ENCODE measurements at regions not wholly inside any gene's neighbourhood (a gene's known extent, or its start where the extent isn't known, plus 50 kb on each side); places are given as distances from the start of the nearest gene placed in this dataset.
A peak's percentile ranks its signal among the peaks of the same experiment; 100 is the strongest.
"Not testable (repeated sequence)": the region's sequence is repeated elsewhere in the genome, so short reads cannot be mapped to it uniquely, and the experiment has no call there.

DNA sequence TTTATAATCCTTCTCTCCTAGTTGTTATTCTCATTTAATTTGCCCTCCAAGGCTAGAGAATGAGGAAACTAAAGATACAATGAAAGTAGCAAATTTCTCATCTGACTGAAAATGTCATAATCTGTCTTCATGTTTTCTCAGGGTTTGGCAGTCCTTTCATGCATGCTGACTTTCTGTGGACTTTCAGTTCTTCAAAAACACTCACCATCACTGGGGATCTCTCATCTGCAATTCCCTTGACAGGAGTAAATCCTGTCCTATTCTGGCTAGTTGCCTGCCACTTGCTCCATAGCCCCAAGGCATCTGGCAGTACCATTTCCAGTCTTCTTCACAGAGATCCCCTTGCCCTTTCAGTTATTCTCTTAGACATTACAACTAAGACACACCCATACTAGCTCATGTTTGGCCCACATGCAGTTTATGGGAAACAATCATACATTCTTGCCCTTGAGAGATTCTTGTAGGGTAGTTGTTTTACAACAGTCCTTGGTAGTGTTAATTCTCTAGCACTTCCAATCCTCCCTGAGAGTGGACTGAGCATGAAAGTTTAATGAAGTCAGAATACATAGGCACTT, 449.7 kb upstream of the KLHL4 start:
- intact Hi-C loops (cut with DNase I), result no loop called here
- no peak for DNase-seq (ENCODE audit: low spot score)

GRCh38 chrX:87078231-87078630, 439.4 kb upstream of the KLHL4 start:
- intact Hi-C loops (cut with DNase I), result no loop called here
- no peak for DNase-seq (ENCODE audit: low spot score)

GRCh38 chrX:87098477-87098876, 419.1 kb upstream of the KLHL4 start:
- intact Hi-C loops (cut with DNase I), result no loop called here
- peak; percentile 69 for DNase-seq (ENCODE audit: low spot score)

GRCh38 chrX:87105131-87105530, 412.5 kb upstream of the KLHL4 start:
- intact Hi-C loops (cut with DNase I), result no loop called here
- DNase-seq (ENCODE audit: low spot score), result no peak

GRCh38 chrX:87110142-87110541, 407.5 kb upstream of the KLHL4 start:
- no peak for DNase-seq (ENCODE audit: low spot score)
- intact Hi-C loops (cut with DNase I), result no loop called here

- intact Hi-C loops (cut with DNase I), result no loop called here
- DNase-seq (ENCODE audit: low spot score), result no peak
Observed at GRCh38 chrX:87140800-87141483, 376.7 kb upstream of the KLHL4 start.

DNA sequence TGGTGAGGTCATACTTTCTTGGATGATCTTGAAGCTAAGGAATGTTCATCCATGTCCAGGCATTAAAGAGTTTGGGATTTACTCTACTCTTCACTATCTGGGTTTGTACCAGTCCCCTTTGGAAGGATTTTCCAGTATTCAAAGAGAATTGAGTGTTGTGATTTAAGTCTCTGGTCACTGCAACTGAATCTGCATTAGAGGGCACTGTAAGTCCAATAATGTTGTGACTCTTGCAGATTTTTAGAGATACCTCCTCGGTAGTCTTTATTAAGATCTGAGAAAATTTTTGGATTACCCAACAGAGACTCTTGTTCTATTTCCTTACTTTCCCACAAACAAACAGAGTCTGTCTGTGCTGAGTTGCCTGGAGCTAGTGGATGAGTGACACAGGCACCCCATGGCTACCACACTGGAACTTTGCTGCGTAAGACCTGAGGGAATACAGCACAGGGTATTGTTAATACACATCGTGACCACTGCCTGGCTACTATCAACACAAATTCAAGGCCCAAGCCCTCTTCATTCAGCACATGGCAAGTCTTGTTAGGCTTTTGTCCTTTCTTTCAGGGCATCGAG, 357.1 kb upstream of the KLHL4 start:
- no peak for DNase-seq (ENCODE audit: low spot score)
- intact Hi-C loops (cut with DNase I), result no loop called here

- intact Hi-C loops (cut with DNase I), result no loop called here
- no peak for DNase-seq (ENCODE audit: low spot score)
Observed at GRCh38 chrX:87167841-87168240, 349.8 kb upstream of the KLHL4 start.

- DNase-seq (ENCODE audit: low spot score); intact Hi-C loops (cut with DNase I): not testable (repeated sequence)
Observed at GRCh38 chrX:87178009-87178408, 339.6 kb upstream of the KLHL4 start.
